ENCODE measurements at regions not wholly inside any gene's neighbourhood (a gene's known extent, or its start where the extent isn't known, plus 50 kb on each side); places are given as distances from the start of the nearest gene placed in this dataset.
"Not testable (repeated sequence)": the region's sequence is repeated elsewhere in the genome, so short reads cannot be mapped to it uniquely, and the experiment has no call there.

- DNase-seq = no peak
These were observed 622.3 kb downstream of the MTRR start for GRCh38 chr5:8491254-8491653.

DNA sequence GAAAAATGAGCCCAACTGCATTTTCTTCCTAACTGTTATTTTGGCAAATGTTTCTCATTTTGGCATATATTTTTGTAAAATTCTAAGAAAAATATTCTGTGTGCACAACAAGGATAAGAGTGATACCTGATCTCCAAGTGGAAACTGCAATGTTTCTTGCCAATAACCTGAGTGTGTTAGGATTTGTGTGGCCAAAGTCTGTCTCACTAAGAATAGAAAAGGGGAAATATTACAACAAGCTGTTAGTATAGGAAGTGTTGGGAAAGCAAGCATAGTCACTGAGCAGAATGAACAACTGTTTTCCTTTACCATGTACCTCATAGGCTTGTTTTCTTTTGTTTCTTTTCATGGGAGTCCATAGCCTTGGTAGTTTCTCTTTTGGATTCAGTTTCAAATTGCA lies 624.2 kb downstream of the MTRR start:
- no peak for DNase-seq

- no peak for DNase-seq
These were observed 631.5 kb downstream of the MTRR start for GRCh38 chr5:8500426-8500825.

- no peak for DNase-seq
These were observed 636.2 kb downstream of the MTRR start for GRCh38 chr5:8505196-8505595.

DNA sequence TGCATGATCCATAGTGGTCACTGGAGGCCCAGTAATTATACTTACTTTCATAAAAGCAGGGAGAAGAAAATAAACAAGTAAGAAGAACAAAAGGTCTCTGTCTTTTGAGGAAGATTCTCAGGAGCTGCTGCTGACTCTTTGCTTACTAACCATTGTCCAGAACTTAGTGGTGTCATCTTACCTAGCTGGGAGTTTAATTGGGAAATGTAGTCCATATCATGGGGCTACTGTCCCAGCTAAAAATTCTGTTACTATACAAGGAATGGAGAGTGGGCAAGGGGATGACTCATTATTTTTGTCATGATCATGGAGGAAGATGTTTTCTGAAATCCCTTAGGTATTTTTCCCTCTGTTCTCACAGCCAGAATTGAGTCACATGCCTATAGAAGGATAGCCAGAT lies 639.3 kb downstream of the MTRR start:
- no peak for DNase-seq

GRCh38 chr5:8516356-8516755 lies 647.4 kb downstream of the MTRR start:
- DNase-seq = no peak

GRCh38 chr5:8517456-8517855 lies 648.5 kb downstream of the MTRR start:
- DNase-seq = no peak

- no peak for DNase-seq
These were observed 652.0 kb downstream of the MTRR start for GRCh38 chr5:8520917-8521316.

DNA sequence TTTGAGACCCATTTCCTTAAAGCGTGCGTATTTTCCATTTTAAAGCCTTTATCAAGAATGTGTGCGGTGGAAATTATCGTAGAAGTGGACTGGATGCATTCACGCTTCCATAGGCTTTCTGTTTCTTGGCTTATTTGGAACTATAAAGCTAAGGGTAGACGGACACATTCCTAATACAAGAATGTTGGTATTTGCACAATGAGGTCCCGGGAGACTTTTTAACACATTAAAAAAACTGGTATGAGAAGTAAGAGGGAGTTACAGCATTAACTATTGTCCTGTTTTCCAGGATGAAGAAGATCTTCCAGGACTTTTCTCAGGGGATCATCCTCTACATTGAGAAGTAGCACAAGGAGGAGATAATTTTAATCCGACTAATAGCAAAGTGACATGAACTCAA lies 653.0 kb downstream of the MTRR start:
- no peak for DNase-seq

DNA sequence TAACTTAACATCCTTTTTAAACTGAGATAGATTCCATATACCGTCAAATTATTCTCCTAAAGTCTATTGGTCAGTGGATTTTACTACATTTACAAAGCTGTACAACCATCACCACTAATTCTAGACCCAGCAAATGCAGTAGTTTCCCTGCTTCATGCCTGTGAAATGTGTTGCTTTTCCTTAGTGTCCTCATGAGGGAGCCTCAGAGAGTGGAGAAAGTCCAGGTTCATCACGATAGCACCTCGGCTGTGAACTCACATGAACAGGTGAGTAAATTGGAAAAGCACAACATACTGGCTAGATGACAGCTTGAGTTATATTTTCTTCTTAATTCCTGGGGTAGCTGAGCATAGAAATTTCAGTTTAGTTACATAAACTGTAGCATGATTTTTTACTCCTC lies 653.7 kb downstream of the MTRR start:
- no peak for DNase-seq

DNA sequence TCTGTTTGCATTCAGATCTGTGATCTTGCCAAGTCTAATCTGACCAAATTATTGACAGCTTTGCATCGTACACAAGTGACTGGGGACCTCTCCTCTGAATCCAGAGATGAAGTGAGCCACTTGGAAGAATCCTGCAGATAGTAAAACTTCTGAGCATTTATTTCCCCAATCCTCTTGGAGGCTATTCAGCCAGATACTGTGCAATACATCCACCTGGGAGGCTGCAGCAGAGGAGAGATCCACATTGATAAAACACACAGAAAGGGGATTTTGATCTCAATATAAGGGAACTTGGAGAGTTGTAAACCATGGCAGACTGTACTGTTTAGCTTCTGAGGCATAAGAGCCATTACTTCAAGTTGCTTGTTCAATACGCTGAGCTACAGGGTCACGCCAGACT lies 654.6 kb downstream of the MTRR start:
- no peak for DNase-seq

DNA sequence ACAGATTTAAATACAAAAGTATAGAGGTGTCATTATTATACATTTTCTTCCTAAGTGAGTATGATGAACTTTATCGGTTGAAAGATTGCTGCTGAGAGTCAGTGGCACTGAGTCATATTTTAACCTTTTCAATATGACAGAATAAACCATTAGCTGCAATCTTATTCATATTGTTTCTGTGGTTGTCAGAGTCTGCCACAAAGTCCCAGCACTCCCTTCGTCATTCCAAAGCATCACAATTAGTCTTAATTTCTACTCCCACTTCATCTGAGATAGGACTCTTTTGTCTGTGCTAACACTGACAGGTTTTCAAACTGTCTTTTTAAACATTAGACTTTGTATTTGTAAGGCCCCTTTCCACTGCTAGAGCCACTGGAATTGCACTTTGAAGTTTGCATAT lies 656.9 kb downstream of the MTRR start:
- DNase-seq = no peak

DNA sequence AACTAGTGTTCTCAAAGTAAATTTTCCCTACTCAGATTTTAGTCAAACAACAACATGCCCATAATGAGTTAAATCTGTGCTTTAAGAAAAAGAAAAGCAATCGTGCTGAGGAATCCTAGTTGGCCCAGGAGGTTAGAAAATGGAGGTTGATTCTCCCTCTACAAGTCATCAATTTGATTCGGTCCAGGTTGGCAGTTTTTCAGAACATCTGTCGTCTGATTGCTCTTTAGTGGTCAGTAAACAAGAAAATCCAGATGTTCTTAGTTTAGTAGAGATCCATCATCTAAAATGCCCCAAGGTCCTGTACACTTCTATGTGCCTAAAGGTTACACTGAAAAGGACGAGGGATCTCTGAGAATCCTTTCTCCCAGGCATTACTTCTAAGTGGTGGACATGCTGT lies 659.2 kb downstream of the MTRR start:
- no peak for DNase-seq

- DNase-seq = no peak
These were observed 669.9 kb downstream of the MTRR start for GRCh38 chr5:8538821-8539220.

DNA sequence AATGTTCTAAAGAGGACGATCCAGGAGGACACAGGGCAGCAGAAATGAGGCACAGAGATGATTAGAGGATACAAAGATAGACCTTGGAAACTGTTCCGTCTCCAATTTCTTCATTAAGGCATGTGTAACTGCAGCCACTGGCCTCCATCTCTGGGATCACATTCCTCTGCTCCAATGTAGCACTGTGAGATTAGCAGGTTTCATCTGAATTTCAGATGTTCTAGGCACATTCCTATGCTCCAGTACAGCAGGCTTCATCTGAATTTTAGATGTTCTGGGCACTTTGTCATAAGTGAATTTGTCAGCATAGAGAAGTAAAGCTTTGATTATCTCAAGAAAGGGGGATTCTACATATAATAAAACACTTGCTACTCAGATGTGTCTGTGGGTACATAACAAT lies 671.4 kb downstream of the MTRR start:
- DNase-seq = no peak

GRCh38 chr5:8550921-8551320 lies 682.0 kb downstream of the MTRR start:
- no peak for DNase-seq

- DNase-seq = no peak
These were observed 684.4 kb downstream of the MTRR start for GRCh38 chr5:8553364-8553763.

- DNase-seq = no peak
These were observed 688.8 kb downstream of the MTRR start for GRCh38 chr5:8557728-8558127.

DNA sequence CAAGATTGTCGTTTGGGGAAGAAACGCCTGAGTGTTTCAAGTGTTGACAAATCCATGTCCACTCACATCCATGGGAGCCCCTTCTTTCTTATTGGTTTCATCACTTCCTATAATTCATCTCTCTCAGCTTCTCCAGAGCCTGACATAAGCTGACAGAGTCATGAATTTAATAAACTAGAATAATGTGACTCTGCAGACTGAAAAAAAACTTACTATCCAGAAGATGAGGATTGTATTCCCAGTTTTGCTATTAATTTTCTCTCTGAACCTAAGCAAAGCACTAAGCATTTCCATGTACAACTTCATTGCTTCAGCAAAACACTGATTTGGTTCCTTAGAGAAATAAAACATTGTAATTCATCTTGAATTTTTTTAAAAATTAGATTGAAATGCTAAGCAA lies 691.8 kb downstream of the MTRR start:
- no peak for DNase-seq

GRCh38 chr5:8561224-8561840 lies 692.4 kb downstream of the MTRR start:
- no peak for DNase-seq

- DNase-seq = no peak
These were observed 692.9 kb downstream of the MTRR start for GRCh38 chr5:8561854-8562253.

DNA sequence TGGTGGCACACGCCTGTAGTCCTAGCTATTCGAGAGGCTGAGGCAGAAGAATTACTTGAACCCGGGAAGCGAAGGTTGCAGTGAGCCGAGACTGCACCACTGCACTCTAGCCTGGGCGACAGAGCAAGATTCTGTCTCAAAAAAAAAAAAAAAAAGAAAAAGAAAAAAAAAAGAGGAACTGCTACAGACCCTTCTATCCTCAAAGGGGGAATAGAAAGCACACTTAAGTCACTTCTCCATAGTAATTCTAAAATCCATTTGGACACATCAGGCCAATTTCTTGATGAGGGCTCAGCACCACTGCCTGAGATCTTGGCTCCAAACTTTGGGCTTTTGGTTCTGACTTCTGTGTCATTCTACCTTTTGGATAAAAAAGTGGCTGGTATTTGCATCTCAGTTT lies 694.6 kb downstream of the MTRR start:
- not testable (repeated sequence) for DNase-seq

GRCh38 chr5:8568858-8569257 lies 699.9 kb downstream of the MTRR start:
- no peak for DNase-seq

- no peak for DNase-seq
These were observed 701.6 kb downstream of the MTRR start for GRCh38 chr5:8570528-8570927.

DNA sequence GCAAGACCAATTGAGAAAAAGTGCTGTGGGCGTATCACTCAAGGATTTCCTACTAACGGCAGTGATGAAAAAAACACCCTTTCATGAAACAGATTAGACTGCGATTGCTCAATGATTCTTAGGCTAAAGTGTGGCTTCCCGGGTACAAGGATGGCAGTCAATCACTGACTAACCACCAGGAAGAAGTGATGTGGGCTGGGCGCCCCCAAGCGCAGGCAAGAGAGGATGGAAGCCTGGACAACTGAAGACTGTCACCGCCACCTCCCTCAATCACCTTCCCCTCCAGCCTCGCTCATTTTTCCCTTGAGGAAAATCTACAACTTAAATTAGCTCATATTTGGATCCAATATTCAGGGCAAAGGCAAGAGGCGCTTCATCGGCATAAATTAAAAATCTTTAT lies 707.2 kb downstream of the MTRR start:
- DNase-seq = no peak

- no peak for DNase-seq
These were observed 708.8 kb downstream of the MTRR start for GRCh38 chr5:8577792-8578191.
